ENCODE measurements at regions not wholly inside any gene's neighbourhood (a gene's known extent, or its start where the extent isn't known, plus 50 kb on each side); places are given as distances from the start of the nearest gene placed in this dataset.

GRCh38 chr16:79769270-79769927 is 168.9 kb upstream of the MAF start:
- Histone ChIP-seq H3K9me3 (no peaks in the 10 kb centered on the region), H3K4me1 (peaks cover 4 to 42% (median 6%) of the 10 kb centered on the region in 3 donors)
- no peak for ATAC-seq

GRCh38 chr16:79768276-79768970 is 167.9 kb upstream of the MAF start:
- WGBS, 2 donors (ENCODE audit: low coverage in 1 of 2): 6 to 28% methylated on average over 7 to 8 of the region's 10 CpGs
- peak overlapping the region; percentile 40 to 53 for H3K4me3 ChIP-seq
- no peaks in the 10 kb centered on the region for H3K9me3 ChIP-seq
- no peak for TF ChIP-seq POLR2A (IDR thresholded peaks at IDR 0.05)
- TF ChIP-seq POLR2AphosphoS5 (IDR thresholded peaks at IDR 0.05): no peak
- TF ChIP-seq, protein P1, sequence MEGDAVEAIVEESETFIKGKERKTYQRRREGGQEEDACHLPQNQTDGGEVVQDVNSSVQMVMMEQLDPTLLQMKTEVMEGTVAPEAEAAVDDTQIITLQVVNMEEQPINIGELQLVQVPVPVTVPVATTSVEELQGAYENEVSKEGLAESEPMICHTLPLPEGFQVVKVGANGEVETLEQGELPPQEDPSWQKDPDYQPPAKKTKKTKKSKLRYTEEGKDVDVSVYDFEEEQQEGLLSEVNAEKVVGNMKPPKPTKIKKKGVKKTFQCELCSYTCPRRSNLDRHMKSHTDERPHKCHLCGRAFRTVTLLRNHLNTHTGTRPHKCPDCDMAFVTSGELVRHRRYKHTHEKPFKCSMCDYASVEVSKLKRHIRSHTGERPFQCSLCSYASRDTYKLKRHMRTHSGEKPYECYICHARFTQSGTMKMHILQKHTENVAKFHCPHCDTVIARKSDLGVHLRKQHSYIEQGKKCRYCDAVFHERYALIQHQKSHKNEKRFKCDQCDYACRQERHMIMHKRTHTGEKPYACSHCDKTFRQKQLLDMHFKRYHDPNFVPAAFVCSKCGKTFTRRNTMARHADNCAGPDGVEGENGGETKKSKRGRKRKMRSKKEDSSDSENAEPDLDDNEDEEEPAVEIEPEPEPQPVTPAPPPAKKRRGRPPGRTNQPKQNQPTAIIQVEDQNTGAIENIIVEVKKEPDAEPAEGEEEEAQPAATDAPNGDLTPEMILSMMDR (IDR thresholded peaks at IDR 0.05): no peak
- no peak for TF ChIP-seq EP300 (IDR thresholded peaks at IDR 0.05)
- no peaks in the 10 kb centered on the region for H3K27me3 ChIP-seq
- H3K4me1 ChIP-seq: peaks cover 4 to 42% (median 6%) of the 10 kb centered on the region in 3 donors
- peak overlapping the region; percentile 74 to 86 (median 82) for H3K27ac ChIP-seq
- H3K36me3 ChIP-seq: no peaks in the 10 kb centered on the region
- ATAC-seq: no peak

More at GRCh38 chr16:79769270-79769927, 168.9 kb upstream of the MAF start:
- H3K27me3 ChIP-seq: no peaks in the 10 kb centered on the region
- H3K27ac ChIP-seq: peak overlapping the region; percentile 41 to 86 (median 80)
- no peak for TF ChIP-seq EP300 (IDR thresholded peaks at IDR 0.05)
- peak; percentile 19 for TF ChIP-seq POLR2AphosphoS5 (IDR thresholded peaks at IDR 0.05)
- no peak for TF ChIP-seq POLR2A (IDR thresholded peaks at IDR 0.05)
- TF ChIP-seq, protein P1 (IDR thresholded peaks at IDR 0.05): no peak
- H3K4me3 ChIP-seq: no peak overlapping the region
- H3K36me3 ChIP-seq: no peaks in the 10 kb centered on the region
- WGBS, 2 donors (ENCODE audit: low coverage in 1 of 2): 72 to 77% methylated on average over 3 to 4 of the region's 4 CpGs

- Histone ChIP-seq H3K36me3 (no peaks in the 10 kb centered on the region), H3K9me3 (no peaks in the 10 kb centered on the region), H3K4me1 (peaks cover 4 to 42% (median 6%) of the 10 kb centered on the region in 3 donors), H3K4me3 (peak overlapping the region; percentile 40 to 53), H3K27ac (peak overlapping the region; percentile 74 to 86 (median 82)), H3K27me3 (no peaks in the 10 kb centered on the region)
- TF ChIP-seq POLR2AphosphoS5 (IDR thresholded peaks at IDR 0.05) (no peak), EP300 (IDR thresholded peaks at IDR 0.05) (no peak), POLR2A (IDR thresholded peaks at IDR 0.05) (no peak)
- TF ChIP-seq, protein P1 (IDR thresholded peaks at IDR 0.05): peak in 1 of 4 experiments; percentile 52
- WGBS, 2 donors (ENCODE audit: low coverage in 1 of 2): 20 to 35% methylated on average over 7 of the region's 7 CpGs
- ATAC-seq: no peak
These were observed 167.1 kb upstream of the MAF start for GRCh38 chr16:79767421-79768275.

GRCh38 chr16:79765901-79766394 is 165.4 kb upstream of the MAF start:
- Histone ChIP-seq H3K27me3 (no peaks in the 10 kb centered on the region), H3K4me1 (peaks cover 4 to 39% (median 6%) of the 10 kb centered on the region in 3 donors), H3K27ac (no peak overlapping the region), H3K9me3 (no peaks in the 10 kb centered on the region), H3K36me3 (no peaks in the 10 kb centered on the region), H3K4me3 (no peak overlapping the region)
- WGBS, 2 donors (ENCODE audit: low coverage in 1 of 2): 77 to 87% methylated on average over 2 of the region's 2 CpGs
- TF ChIP-seq POLR2A (IDR thresholded peaks at IDR 0.05): no peak
- no peak for TF ChIP-seq EP300 (IDR thresholded peaks at IDR 0.05)
- TF ChIP-seq, protein P1 (IDR thresholded peaks at IDR 0.05): no peak
- no peak for ATAC-seq
